ENCODE measurements at regions not wholly inside any gene's neighbourhood (a gene's known extent, or its start where the extent isn't known, plus 50 kb on each side); places are given as distances from the start of the nearest gene placed in this dataset.

DNA sequence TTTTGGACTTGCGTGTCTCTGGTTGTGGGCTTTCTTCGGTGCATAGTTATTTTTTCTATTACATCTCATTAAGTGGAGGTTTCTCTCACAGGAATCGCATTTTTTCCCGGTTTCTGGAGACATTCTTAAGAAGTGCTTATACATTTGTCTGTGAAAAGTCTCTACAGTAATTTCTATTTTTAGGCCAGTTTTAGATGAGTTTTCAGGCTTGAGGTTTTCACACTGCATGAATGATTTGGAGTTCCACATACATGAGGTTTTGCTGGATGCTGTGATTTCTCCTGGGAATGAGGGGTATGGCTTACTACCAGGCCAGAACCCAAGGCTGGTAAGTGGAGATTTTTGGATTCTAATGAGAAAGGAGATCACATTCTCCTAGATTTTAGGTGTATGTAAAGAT lies 422.6 kb upstream of the SLIT2 start:
- 87% methylated on average over 4 of the region's 4 CpGs for WGBS (ENCODE audit: low lambda C conversion rate)
- Histone ChIP-seq H3K36me3 (replicated peaks in 1 of 2; ENCODE audit: control insufficient read depth in 1 of 2, insufficient read depth in 2 of 2, low read length in 1 of 2) (no peaks in the 10 kb centered on the region), H3K27ac (ENCODE audit: low read depth in 2 of 2, low read length in 1 of 2) (no peak overlapping the region), H3K9me3 (no peaks in the 10 kb centered on the region), H4K20me1 (ENCODE audit: insufficient read depth) (no peaks in the 10 kb centered on the region), H3K4me2 (no peak overlapping the region), H3K27me3 (ENCODE audit: insufficient read depth) (no peaks in the 10 kb centered on the region), H2AFZ (ENCODE audit: low read depth) (no peak overlapping the region), H3K9ac (no peak overlapping the region), H3K4me3 (ENCODE audit: low read depth in 2 of 2, low read length in 1 of 2) (no peak overlapping the region), H3K4me1 (ENCODE audit: control insufficient read depth in 1 of 2, insufficient read depth in 2 of 2, low read depth in 1 of 2, low read length in 1 of 2) (peaks cover 0 to 5% of the 10 kb centered on the region in 2 experiments; a peak in 1 of 4 replicates), H3F3A (replicated peaks; ENCODE audit: insufficient read depth) (no peaks in the 10 kb centered on the region), H3K9me2 (no peaks in the 10 kb centered on the region), H3K79me2 (ENCODE audit: insufficient read depth) (no peaks in the 10 kb centered on the region)
- DNase-seq, result no peak
- POLR2A ChIA-PET, result no interaction called here
- TF ChIP-seq USF2 (IDR thresholded peaks at IDR 0.05; ENCODE audit: borderline replicate concordance, low read depth, low read length), result no peak
- TF ChIP-seq, protein P1, sequence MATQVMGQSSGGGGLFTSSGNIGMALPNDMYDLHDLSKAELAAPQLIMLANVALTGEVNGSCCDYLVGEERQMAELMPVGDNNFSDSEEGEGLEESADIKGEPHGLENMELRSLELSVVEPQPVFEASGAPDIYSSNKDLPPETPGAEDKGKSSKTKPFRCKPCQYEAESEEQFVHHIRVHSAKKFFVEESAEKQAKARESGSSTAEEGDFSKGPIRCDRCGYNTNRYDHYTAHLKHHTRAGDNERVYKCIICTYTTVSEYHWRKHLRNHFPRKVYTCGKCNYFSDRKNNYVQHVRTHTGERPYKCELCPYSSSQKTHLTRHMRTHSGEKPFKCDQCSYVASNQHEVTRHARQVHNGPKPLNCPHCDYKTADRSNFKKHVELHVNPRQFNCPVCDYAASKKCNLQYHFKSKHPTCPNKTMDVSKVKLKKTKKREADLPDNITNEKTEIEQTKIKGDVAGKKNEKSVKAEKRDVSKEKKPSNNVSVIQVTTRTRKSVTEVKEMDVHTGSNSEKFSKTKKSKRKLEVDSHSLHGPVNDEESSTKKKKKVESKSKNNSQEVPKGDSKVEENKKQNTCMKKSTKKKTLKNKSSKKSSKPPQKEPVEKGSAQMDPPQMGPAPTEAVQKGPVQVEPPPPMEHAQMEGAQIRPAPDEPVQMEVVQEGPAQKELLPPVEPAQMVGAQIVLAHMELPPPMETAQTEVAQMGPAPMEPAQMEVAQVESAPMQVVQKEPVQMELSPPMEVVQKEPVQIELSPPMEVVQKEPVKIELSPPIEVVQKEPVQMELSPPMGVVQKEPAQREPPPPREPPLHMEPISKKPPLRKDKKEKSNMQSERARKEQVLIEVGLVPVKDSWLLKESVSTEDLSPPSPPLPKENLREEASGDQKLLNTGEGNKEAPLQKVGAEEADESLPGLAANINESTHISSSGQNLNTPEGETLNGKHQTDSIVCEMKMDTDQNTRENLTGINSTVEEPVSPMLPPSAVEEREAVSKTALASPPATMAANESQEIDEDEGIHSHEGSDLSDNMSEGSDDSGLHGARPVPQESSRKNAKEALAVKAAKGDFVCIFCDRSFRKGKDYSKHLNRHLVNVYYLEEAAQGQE (IDR thresholded peaks at IDR 0.05; ENCODE audit: low read depth, low read length), result no peak
- TF ChIP-seq, protein P2, sequence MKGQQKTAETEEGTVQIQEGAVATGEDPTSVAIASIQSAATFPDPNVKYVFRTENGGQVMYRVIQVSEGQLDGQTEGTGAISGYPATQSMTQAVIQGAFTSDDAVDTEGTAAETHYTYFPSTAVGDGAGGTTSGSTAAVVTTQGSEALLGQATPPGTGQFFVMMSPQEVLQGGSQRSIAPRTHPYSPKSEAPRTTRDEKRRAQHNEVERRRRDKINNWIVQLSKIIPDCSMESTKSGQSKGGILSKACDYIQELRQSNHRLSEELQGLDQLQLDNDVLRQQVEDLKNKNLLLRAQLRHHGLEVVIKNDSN (IDR thresholded peaks at IDR 0.05; ENCODE audit: borderline replicate concordance, low read depth), result no peak
- TF ChIP-seq, protein P3, sequence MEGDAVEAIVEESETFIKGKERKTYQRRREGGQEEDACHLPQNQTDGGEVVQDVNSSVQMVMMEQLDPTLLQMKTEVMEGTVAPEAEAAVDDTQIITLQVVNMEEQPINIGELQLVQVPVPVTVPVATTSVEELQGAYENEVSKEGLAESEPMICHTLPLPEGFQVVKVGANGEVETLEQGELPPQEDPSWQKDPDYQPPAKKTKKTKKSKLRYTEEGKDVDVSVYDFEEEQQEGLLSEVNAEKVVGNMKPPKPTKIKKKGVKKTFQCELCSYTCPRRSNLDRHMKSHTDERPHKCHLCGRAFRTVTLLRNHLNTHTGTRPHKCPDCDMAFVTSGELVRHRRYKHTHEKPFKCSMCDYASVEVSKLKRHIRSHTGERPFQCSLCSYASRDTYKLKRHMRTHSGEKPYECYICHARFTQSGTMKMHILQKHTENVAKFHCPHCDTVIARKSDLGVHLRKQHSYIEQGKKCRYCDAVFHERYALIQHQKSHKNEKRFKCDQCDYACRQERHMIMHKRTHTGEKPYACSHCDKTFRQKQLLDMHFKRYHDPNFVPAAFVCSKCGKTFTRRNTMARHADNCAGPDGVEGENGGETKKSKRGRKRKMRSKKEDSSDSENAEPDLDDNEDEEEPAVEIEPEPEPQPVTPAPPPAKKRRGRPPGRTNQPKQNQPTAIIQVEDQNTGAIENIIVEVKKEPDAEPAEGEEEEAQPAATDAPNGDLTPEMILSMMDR (IDR thresholded peaks at IDR 0.05), result no peak
- no peak for TF ChIP-seq POLR2AphosphoS5 (IDR thresholded peaks at IDR 0.05; ENCODE audit: low read depth, low read length)
- TF ChIP-seq SMC3 (IDR thresholded peaks at IDR 0.05; ENCODE audit: low read depth, low read length), result no peak
- TF ChIP-seq RAD21 (IDR thresholded peaks at IDR 0.05; ENCODE audit: low read length), result no peak
- TF ChIP-seq NFIC (IDR thresholded peaks at IDR 0.05; ENCODE audit: borderline replicate concordance), result no peak
- TF ChIP-seq ZBTB33 (IDR thresholded peaks at IDR 0.05; ENCODE audit: borderline replicate concordance, low read depth), result no peak
- TF ChIP-seq GABPA (IDR thresholded peaks at IDR 0.05; ENCODE audit: low read depth), result no peak
- TF ChIP-seq MXI1 (IDR thresholded peaks at IDR 0.05; ENCODE audit: low read depth, low read length), result no peak
- no peak for TF ChIP-seq JUND (IDR thresholded peaks at IDR 0.05)
- no peak for TF ChIP-seq TEAD4 (IDR thresholded peaks at IDR 0.05; ENCODE audit: borderline replicate concordance, insufficient read depth)
- TF ChIP-seq, protein P4, sequence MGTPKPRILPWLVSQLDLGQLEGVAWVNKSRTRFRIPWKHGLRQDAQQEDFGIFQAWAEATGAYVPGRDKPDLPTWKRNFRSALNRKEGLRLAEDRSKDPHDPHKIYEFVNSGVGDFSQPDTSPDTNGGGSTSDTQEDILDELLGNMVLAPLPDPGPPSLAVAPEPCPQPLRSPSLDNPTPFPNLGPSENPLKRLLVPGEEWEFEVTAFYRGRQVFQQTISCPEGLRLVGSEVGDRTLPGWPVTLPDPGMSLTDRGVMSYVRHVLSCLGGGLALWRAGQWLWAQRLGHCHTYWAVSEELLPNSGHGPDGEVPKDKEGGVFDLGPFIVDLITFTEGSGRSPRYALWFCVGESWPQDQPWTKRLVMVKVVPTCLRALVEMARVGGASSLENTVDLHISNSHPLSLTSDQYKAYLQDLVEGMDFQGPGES (IDR thresholded peaks at IDR 0.05; ENCODE audit: low read depth, low read length), result no peak
- TF ChIP-seq TCF12 (IDR thresholded peaks at IDR 0.05), result no peak
- TF ChIP-seq FOXJ3 (CRISPR knock-in tag; IDR thresholded peaks at IDR 0.05), result no peak
- TF ChIP-seq RFX5 (IDR thresholded peaks at IDR 0.05; ENCODE audit: low read length), result no peak
- TF ChIP-seq FOXM1 (IDR thresholded peaks at IDR 0.05; ENCODE audit: low read depth), result no peak
- no peak for TF ChIP-seq ELF1 (IDR thresholded peaks at IDR 0.05)
- CTCF ChIA-PET, result no interaction called here

Data from SK-N-SH (cell line).